Pancreas (tissue), 10 donors: ENCODE measurements at regions not wholly inside any gene's neighbourhood (a gene's known extent, or its start where the extent isn't known, plus 50 kb on each side); places are given as distances from the start of the nearest gene placed in this dataset.

Source experiments
- ATAC-seq, 4 donors: fragments of 200-7000 bp; cut with Tn5 transposase; one replicate each; pipeline versions ENCODE4 v1.8.0 to v1.9.1; 2020; ENCODE audit warnings: mild to moderate bottlenecking in 4 of 4, moderate library complexity in 4 of 4
- DNase-seq, 6 donors: peaks; one replicate each; pipeline ENCODE4 v3.0.0-alpha.2; 2020
- FAIRE-seq: peaks from 2 replicates; lab custom pipeline; 2012; peaks lifted over from hg19 to GRCh38; lab: Jason Lieb, UNC
- H3K27ac ChIP-seq, 4 donors: fragments of 200-600 bp; sonication (generic); 1 replicate in 3 of 4; 2 replicates in 1 of 4; pipeline versions ENCODE4 v1.5.0 to v1.8.0; 2020
- H3K27me3 ChIP-seq, 4 donors: fragments of 200-600 bp; one replicate each; pipeline ENCODE4 v1.8.0; 2021
- H3K36me3 ChIP-seq, 3 donors: fragments of 200-600 bp; sonication (generic) in 1 of 3; one replicate each; pipeline versions ENCODE4 v1.5.0 to v1.8.0; 2020 to 2021
- H3K4me1 ChIP-seq, 3 donors: fragments of 200-600 bp; one replicate each; pipeline ENCODE4 v1.8.0; 2021
- H3K4me3 ChIP-seq, 4 donors: fragments of 200-600 bp; sonication (generic) in 2 of 4; one replicate each; pipeline versions ENCODE4 v1.5.0 to v1.8.0; 2020 to 2021
- H3K9me3 ChIP-seq, 4 donors: fragments of 200-600 bp; one replicate each; pipeline ENCODE4 v1.8.0; 2021
- WGBS, 2 donors: extraction: QIAGEN DNeasy Blood & Tissue Kit; methylation state at CpG; one replicate each; pipeline ENCODE4 v1.1.7; 2013; 5-methylcytosine and 5-hydroxymethylcytosine counted together
- intact Hi-C, 3 donors: fragments of 100-400 bp; cut with DNase I; formaldehyde crosslinking; loops; one replicate each; pipeline versions ENCODE4 v1.11.1 to v1.14.2; 2022
- TF ChIP-seq, protein P1 (sequence below), 4 donors: fragments of 200-600 bp; sonication (generic) in 3 of 4; IDR thresholded peaks; one replicate each; pipeline versions ENCODE4 v1.5.0 to v1.8.0; 2021; ENCODE audit warnings: antibody characterized with exemption in 4 of 4
- donor health status: healthy with polysubstance abuse.
- donor health status: DM: no; HTN: no; CAD: no; lungs with moderate emphysema.
- donor health status: DM: no; HTN: no; CAD: no.
- donor health status: control.
- donor health status: control.
- donor health status: Bipolar disorder and iron deficiency.
- donor health status: DM: yes; HTN: yes; CAD: no.
- donor health status: DM: no; HTN: no; CAD: no.
- donor health status: DM: no; HTN: no; CAD: no.
- donor health status: DM: yes; HTN: yes; CAD: no.

- DNase-seq (no peak), ATAC-seq (no peak), FAIRE-seq (no peak)
- WGBS, 2 donors = 37 to 40% methylated on average over 2 of the region's 2 CpGs
- Histone ChIP-seq H3K4me3 (no peak overlapping the region), H3K27me3 (no peaks in the 10 kb centered on the region), H3K9me3 (no peaks in the 10 kb centered on the region), H3K27ac (no peak overlapping the region), H3K4me1 (no peaks in the 10 kb centered on the region), H3K36me3 (no peaks in the 10 kb centered on the region)
- TF ChIP-seq, protein P1, sequence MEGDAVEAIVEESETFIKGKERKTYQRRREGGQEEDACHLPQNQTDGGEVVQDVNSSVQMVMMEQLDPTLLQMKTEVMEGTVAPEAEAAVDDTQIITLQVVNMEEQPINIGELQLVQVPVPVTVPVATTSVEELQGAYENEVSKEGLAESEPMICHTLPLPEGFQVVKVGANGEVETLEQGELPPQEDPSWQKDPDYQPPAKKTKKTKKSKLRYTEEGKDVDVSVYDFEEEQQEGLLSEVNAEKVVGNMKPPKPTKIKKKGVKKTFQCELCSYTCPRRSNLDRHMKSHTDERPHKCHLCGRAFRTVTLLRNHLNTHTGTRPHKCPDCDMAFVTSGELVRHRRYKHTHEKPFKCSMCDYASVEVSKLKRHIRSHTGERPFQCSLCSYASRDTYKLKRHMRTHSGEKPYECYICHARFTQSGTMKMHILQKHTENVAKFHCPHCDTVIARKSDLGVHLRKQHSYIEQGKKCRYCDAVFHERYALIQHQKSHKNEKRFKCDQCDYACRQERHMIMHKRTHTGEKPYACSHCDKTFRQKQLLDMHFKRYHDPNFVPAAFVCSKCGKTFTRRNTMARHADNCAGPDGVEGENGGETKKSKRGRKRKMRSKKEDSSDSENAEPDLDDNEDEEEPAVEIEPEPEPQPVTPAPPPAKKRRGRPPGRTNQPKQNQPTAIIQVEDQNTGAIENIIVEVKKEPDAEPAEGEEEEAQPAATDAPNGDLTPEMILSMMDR (IDR thresholded peaks at IDR 0.05) = no peak
- intact Hi-C loops = no loop called here
These were observed 256.0 kb upstream of the STAC start for GRCh38 chr3:36124118-36124796.

GRCh38 chr3:36132214-36132613, 248.1 kb upstream of the STAC start:
- DNase-seq = no peak
- Histone ChIP-seq H3K9me3 (no peaks in the 10 kb centered on the region), H3K4me1 (no peaks in the 10 kb centered on the region), H3K4me3 (no peak overlapping the region), H3K36me3 (no peaks in the 10 kb centered on the region), H3K27ac (no peak overlapping the region), H3K27me3 (no peaks in the 10 kb centered on the region)
- FAIRE-seq = no peak
- ATAC-seq = no peak
- TF ChIP-seq, protein P1 (IDR thresholded peaks at IDR 0.05) = no peak
- WGBS, 2 donors = 83 to 91% methylated on average over 2 of the region's 2 CpGs
- intact Hi-C loops = no loop called here

DNA sequence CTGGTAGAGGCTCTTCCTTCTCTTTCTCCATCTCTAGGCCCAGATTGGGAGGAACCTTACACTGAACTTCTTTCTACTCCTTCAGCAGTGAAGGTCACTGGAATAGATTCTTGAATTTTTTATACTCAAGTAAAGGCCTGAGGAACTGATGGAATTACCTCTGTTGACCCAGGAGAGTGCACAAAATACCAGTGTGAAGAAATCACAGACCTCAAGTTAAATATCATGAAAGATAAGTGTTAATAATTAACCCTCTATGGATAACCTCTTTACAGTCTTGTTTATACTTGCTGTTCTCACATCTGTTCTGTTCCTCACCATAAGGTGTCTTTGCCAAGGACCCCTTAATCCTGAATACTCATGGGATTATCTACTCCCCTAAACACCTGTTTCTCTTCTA, 244.4 kb upstream of the STAC start:
- no peak for ATAC-seq
- no peaks in the 10 kb centered on the region for H3K27me3 ChIP-seq
- no peak for FAIRE-seq
- DNase-seq = no peak
- no peak overlapping the region for H3K27ac ChIP-seq
- H3K36me3 ChIP-seq = no peaks in the 10 kb centered on the region
- no peaks in the 10 kb centered on the region for H3K9me3 ChIP-seq
- H3K4me3 ChIP-seq = no peak overlapping the region
- H3K4me1 ChIP-seq = no peaks in the 10 kb centered on the region
- intact Hi-C loops = no loop called here
- TF ChIP-seq, protein P1 (IDR thresholded peaks at IDR 0.05) = no peak

GRCh38 chr3:36142746-36143145, 237.6 kb upstream of the STAC start:
- DNase-seq (no peak), ATAC-seq (no peak), FAIRE-seq (no peak)
- Histone ChIP-seq H3K27ac (no peak overlapping the region), H3K27me3 (no peaks in the 10 kb centered on the region), H3K9me3 (no peaks in the 10 kb centered on the region), H3K36me3 (no peaks in the 10 kb centered on the region), H3K4me1 (no peaks in the 10 kb centered on the region), H3K4me3 (no peak overlapping the region)
- TF ChIP-seq, protein P1 (IDR thresholded peaks at IDR 0.05) = no peak
- intact Hi-C loops = no loop called here

DNA sequence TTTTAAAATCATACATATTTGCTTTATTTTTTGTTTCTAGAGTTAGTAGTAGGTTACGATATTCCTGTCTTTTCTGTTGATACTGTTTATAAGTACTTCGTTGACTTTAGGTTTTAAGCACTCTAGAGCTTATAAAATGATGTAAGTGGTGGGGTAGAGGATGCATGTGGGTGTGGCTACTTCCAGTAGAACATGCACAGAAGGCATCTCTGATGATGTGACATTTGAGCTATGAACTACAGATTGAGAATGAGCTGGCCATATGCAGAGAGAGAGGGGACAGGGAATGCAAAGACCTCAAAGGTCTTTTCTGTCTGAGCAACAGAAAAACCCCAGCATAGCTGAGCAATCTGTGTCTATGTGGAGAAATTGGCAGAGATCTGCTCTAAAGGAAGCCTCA, 233.9 kb upstream of the STAC start:
- FAIRE-seq (no peak), DNase-seq (no peak), ATAC-seq (no peak)
- H3K27ac ChIP-seq = no peak overlapping the region
- intact Hi-C loops = no loop called here
- no peaks in the 10 kb centered on the region for H3K4me1 ChIP-seq
- 53 to 75% methylated on average over 2 of the region's 2 CpGs for WGBS, 2 donors
- no peak overlapping the region for H3K4me3 ChIP-seq
- no peaks in the 10 kb centered on the region for H3K36me3 ChIP-seq
- H3K9me3 ChIP-seq = no peaks in the 10 kb centered on the region
- TF ChIP-seq, protein P1 (IDR thresholded peaks at IDR 0.05) = no peak
- H3K27me3 ChIP-seq = no peaks in the 10 kb centered on the region
